ENCODE measurements at regions not wholly inside any gene's neighbourhood (a gene's known extent, or its start where the extent isn't known, plus 50 kb on each side); places are given as distances from the start of the nearest gene placed in this dataset.

DNA sequence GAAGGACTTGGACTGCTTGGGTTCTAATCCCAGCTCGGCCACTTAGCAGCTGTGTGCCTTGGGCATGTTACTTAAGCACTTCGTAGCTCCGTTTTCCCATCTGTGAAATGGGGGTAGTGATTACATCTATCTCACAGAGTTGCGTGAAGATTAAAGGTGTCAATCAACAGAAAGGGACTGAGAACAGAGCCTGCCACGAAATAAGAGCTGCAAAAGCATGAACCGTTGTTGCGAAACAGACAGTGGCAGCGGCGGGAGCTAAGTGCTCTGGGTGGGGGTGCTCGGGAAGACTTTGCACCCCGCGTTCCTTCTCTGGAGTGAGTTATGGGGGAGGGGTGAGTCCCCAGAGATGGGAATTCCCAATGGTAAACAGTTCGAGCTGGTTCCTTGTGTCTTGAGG lies 79.6 kb upstream of the LHX1 start:
- Histone ChIP-seq H2AFZ (ENCODE audit: insufficient read depth, low read depth, low read length, poor library complexity, severe bottlenecking) (no peak overlapping the region), H3K36me3 (replicated peaks in 1 of 2; ENCODE audit: control extremely low read depth in 1 of 2, control insufficient read depth in 1 of 2, extremely low read depth in 1 of 2, insufficient read depth in 2 of 2, low read length in 1 of 2) (no peaks in the 10 kb centered on the region), H3K9ac (ENCODE audit: low read length) (no peak overlapping the region), H3K27ac (ENCODE audit: low read length in 2 of 2) (no peak overlapping the region), H3K79me2 (ENCODE audit: control insufficient read depth, insufficient read depth, low read length) (no peaks in the 10 kb centered on the region), H4K20me1 (ENCODE audit: control insufficient read depth, insufficient read depth, low read length, poor library complexity, severe bottlenecking) (no peaks in the 10 kb centered on the region), H3K4me3 (ENCODE audit: control extremely low read depth in 1 of 5, extremely low read depth in 1 of 5, insufficient read depth in 1 of 5, low read depth in 2 of 5, low read length in 4 of 5) (no peak overlapping the region), H3K4me1 (ENCODE audit: control insufficient read depth in 2 of 2, insufficient read depth in 2 of 2, low read length in 2 of 2) (no peaks in the 10 kb centered on the region), H3K4me2 (replicated peaks; ENCODE audit: low read depth, low read length, poor library complexity, severe bottlenecking) (no peak overlapping the region), H3K9me3 (ENCODE audit: control extremely low read depth in 1 of 3, control insufficient read depth in 2 of 3, insufficient read depth in 1 of 3, low read length in 2 of 3) (no peaks in the 10 kb centered on the region), H3K27me3 (replicated peaks in 1 of 4; ENCODE audit: control extremely low read depth in 1 of 4, control insufficient read depth in 3 of 4, insufficient read depth in 4 of 4, low read length in 3 of 4) (peaks cover 0 to 6% (median 0%) of the 10 kb centered on the region in 4 experiments)
- TF ChIP-seq, protein P1, sequence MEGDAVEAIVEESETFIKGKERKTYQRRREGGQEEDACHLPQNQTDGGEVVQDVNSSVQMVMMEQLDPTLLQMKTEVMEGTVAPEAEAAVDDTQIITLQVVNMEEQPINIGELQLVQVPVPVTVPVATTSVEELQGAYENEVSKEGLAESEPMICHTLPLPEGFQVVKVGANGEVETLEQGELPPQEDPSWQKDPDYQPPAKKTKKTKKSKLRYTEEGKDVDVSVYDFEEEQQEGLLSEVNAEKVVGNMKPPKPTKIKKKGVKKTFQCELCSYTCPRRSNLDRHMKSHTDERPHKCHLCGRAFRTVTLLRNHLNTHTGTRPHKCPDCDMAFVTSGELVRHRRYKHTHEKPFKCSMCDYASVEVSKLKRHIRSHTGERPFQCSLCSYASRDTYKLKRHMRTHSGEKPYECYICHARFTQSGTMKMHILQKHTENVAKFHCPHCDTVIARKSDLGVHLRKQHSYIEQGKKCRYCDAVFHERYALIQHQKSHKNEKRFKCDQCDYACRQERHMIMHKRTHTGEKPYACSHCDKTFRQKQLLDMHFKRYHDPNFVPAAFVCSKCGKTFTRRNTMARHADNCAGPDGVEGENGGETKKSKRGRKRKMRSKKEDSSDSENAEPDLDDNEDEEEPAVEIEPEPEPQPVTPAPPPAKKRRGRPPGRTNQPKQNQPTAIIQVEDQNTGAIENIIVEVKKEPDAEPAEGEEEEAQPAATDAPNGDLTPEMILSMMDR (IDR thresholded peaks at IDR 0.05) = no peak
- no peak for TF ChIP-seq EZH2 (IDR thresholded peaks at IDR 0.05; ENCODE audit: borderline replicate concordance, insufficient read depth, low read depth, low read length, poor library complexity, severe bottlenecking)
- ChIA-PET CTCF (interaction anchor here (0.9 kb wide), 1 partner anchor 67 kb away, joined by 5 read pairs; no protein-coding TSS in a partner anchor), POLR2A (no interaction called here)
- no peaks in the 10 kb centered on the region for H3K4me1 Mint-ChIP-seq
- DNase-seq = no peak
- 71% methylated on average over 13 of the region's 13 CpGs for WGBS (ENCODE audit: insufficient coverage)
- H3K4me3 Mint-ChIP-seq = no peak overlapping the region
- no peak overlapping the region for H3K27ac Mint-ChIP-seq
- ATAC-seq (ENCODE audit: low read depth) = no peak
- no peaks in the 10 kb centered on the region for H3K9me3 Mint-ChIP-seq (ENCODE audit: insufficient read depth)
- peaks cover 24% of the 10 kb centered on the region for H3K27me3 Mint-ChIP-seq
- intact Hi-C loops (cut with micrococcal nuclease) = no loop called here

- H3K9me3 ChIP-seq (ENCODE audit: control extremely low read depth in 1 of 3, control insufficient read depth in 2 of 3, insufficient read depth in 1 of 3, low read length in 2 of 3) = no peaks in the 10 kb centered on the region
- peaks cover 24% of the 10 kb centered on the region for H3K27me3 Mint-ChIP-seq
- intact Hi-C loops (cut with micrococcal nuclease) = no loop called here
- 81% methylated on average over 15 of the region's 20 CpGs for WGBS (ENCODE audit: insufficient coverage)
- no peak for TF ChIP-seq EZH2 (IDR thresholded peaks at IDR 0.05; ENCODE audit: borderline replicate concordance, insufficient read depth, low read depth, low read length, poor library complexity, severe bottlenecking)
- TF ChIP-seq, protein P1 (IDR thresholded peaks at IDR 0.05) = no peak
- H3K4me3 Mint-ChIP-seq = no peak overlapping the region
- no peak overlapping the region for H3K27ac ChIP-seq (ENCODE audit: low read length in 2 of 2)
- no peaks in the 10 kb centered on the region for H3K36me3 ChIP-seq (replicated peaks in 1 of 2; ENCODE audit: control extremely low read depth in 1 of 2, control insufficient read depth in 1 of 2, extremely low read depth in 1 of 2, insufficient read depth in 2 of 2, low read length in 1 of 2)
- DNase-seq = no peak
- no peaks in the 10 kb centered on the region for H3K4me1 ChIP-seq (ENCODE audit: control insufficient read depth in 2 of 2, insufficient read depth in 2 of 2, low read length in 2 of 2)
- H3K4me3 ChIP-seq (ENCODE audit: control extremely low read depth in 1 of 5, extremely low read depth in 1 of 5, insufficient read depth in 1 of 5, low read depth in 2 of 5, low read length in 4 of 5) = no peak overlapping the region
- no peaks in the 10 kb centered on the region for H4K20me1 ChIP-seq (ENCODE audit: control insufficient read depth, insufficient read depth, low read length, poor library complexity, severe bottlenecking)
- no peak overlapping the region for H3K4me2 ChIP-seq (replicated peaks; ENCODE audit: low read depth, low read length, poor library complexity, severe bottlenecking)
- POLR2A ChIA-PET = no interaction called here
- peaks cover 0 to 6% (median 0%) of the 10 kb centered on the region in 4 experiments for H3K27me3 ChIP-seq (replicated peaks in 1 of 4; ENCODE audit: control extremely low read depth in 1 of 4, control insufficient read depth in 3 of 4, insufficient read depth in 4 of 4, low read length in 3 of 4)
- H2AFZ ChIP-seq (ENCODE audit: insufficient read depth, low read depth, low read length, poor library complexity, severe bottlenecking) = no peak overlapping the region
- H3K9ac ChIP-seq (ENCODE audit: low read length) = no peak overlapping the region
- H3K27ac Mint-ChIP-seq = no peak overlapping the region
- ATAC-seq (ENCODE audit: low read depth) = no peak
- H3K9me3 Mint-ChIP-seq (ENCODE audit: insufficient read depth) = no peaks in the 10 kb centered on the region
- H3K4me1 Mint-ChIP-seq = no peaks in the 10 kb centered on the region
- no peaks in the 10 kb centered on the region for H3K79me2 ChIP-seq (ENCODE audit: control insufficient read depth, insufficient read depth, low read length)
- CTCF ChIA-PET = no interaction called here
Observed at GRCh38 chr17:36858119-36859002, 78.9 kb upstream of the LHX1 start.

All from B cell (primary cell).